GM12873 (cell line): ENCODE measurements at regions not wholly inside any gene's neighbourhood (a gene's known extent, or its start where the extent isn't known, plus 50 kb on each side); places are given as distances from the start of the nearest gene placed in this dataset.

Source experiments
- TF ChIP-seq, protein P1 (sequence below): IDR thresholded peaks from 2 replicates; pipeline ENCODE4 v1.5.1; 2012; ENCODE audit warnings: low read depth, mild to moderate bottlenecking, moderate library complexity, low read length, control low read depth; ENCODE audit not compliant: insufficient read depth; ENCODE audit errors: missing control alignments

DNA sequence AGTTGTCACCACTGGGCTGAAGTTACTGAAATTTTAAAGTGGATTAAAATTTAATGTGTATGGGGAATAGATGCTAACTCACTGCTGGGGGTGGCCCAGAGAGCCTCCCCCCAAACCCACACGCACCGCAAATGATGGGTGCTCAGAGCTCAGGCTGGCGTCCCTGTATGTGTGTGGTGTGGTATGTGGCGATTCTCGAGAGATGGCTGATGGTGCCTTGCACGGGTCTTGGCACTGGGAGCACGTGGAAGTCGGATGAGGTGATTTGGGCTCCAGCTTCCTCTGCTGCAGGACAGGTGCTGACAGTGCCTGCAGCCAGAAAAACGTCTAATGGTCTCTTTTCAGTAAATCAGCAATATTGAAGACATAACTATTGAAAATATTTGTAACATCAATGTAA is 1473.3 kb downstream of the TBC1D22A start:
- TF ChIP-seq, protein P1, sequence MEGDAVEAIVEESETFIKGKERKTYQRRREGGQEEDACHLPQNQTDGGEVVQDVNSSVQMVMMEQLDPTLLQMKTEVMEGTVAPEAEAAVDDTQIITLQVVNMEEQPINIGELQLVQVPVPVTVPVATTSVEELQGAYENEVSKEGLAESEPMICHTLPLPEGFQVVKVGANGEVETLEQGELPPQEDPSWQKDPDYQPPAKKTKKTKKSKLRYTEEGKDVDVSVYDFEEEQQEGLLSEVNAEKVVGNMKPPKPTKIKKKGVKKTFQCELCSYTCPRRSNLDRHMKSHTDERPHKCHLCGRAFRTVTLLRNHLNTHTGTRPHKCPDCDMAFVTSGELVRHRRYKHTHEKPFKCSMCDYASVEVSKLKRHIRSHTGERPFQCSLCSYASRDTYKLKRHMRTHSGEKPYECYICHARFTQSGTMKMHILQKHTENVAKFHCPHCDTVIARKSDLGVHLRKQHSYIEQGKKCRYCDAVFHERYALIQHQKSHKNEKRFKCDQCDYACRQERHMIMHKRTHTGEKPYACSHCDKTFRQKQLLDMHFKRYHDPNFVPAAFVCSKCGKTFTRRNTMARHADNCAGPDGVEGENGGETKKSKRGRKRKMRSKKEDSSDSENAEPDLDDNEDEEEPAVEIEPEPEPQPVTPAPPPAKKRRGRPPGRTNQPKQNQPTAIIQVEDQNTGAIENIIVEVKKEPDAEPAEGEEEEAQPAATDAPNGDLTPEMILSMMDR: no peak

DNA sequence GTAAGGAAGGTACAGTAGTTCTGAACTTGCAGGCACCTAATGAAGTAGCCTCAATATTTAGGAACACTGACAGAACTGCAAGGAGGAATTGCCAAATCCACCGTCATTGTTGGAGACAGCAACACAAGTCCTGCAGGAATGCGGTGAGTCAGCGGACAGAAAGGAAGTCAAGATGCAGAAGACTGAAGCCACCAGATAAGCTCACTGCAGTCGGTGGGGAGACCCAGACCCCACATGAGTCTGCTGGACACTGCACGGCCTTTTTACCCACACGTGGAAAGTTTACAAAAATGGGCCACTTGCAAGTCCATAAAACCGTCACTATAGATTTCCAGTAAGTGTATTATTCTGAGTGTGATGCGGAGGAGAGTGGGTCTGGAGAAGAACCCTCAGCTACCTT is 1471.6 kb downstream of the TBC1D22A start:
- TF ChIP-seq, protein P1: no peak

DNA sequence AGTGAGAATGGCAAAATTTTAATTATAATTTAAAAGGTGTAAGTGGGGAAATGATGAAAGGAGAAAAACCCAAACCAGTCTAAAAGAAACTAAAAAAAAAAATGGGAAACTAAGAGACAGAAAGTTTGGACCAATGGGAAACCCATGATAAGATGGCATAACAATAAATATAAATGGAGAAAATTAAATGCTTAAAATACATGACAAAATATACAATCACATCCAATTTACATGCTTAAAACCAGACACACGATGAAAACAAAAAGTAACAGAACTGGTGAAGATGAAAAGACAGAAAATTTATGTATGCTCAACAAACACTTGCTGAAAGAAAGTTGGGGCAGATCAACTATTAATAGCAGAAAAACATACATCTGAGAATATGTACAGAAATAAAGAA is 1471.1 kb downstream of the TBC1D22A start:
- TF ChIP-seq, protein P1: no peak

DNA sequence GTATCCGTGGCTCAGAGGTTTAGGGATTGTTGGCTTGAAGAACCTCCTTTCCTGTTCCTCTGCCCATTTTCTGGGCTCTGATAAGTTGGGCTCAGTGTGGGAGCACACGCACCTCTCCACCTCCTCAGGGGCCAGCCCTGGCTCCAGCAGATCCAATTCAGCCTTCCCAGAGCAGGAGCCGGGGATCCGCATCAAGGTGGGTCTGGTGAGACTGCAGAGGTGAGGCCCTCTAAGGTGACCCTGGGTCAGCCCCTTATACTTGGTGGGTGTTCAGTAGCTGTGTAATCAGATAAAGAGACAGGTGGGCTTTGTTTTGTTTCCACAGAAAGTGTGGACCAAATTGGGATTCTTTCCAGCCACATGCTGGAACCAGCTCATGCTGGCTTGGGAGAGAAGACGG is 1466.0 kb downstream of the TBC1D22A start:
- TF ChIP-seq, protein P1: no peak

DNA sequence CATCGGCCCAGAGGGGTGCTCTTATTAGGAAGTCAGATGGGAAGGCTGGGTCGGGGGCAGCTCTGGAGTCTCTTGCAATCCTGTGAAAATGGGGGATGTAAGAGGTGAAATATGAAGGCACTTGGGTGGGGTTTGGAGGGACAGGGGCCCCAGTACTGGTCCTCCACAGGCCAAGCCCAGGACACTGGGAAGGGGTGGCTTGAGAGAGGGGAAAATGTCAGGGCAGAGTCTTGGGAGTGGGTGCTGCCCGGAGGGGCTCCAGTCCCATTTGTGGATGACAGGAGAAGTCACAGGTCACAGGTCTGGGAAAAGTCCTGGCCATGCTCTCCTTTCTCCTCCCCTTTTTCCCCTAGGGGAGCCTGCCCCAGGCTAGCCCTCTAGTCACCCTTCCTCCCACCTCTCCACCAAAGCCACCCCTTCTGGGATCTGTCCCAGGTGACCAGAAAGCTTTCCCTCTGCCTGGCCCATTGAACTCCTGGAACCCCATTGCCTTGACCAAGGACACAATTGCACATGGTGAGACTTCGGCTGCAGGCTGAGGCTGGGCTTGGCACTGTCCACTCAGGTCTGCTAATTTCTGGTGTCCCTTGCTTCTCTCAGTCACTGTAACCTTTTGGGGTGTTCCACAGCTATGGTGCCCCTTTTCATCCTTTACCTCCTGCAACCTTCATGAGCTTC is 1465.0 kb downstream of the TBC1D22A start:
- TF ChIP-seq, protein P1: no peak

DNA sequence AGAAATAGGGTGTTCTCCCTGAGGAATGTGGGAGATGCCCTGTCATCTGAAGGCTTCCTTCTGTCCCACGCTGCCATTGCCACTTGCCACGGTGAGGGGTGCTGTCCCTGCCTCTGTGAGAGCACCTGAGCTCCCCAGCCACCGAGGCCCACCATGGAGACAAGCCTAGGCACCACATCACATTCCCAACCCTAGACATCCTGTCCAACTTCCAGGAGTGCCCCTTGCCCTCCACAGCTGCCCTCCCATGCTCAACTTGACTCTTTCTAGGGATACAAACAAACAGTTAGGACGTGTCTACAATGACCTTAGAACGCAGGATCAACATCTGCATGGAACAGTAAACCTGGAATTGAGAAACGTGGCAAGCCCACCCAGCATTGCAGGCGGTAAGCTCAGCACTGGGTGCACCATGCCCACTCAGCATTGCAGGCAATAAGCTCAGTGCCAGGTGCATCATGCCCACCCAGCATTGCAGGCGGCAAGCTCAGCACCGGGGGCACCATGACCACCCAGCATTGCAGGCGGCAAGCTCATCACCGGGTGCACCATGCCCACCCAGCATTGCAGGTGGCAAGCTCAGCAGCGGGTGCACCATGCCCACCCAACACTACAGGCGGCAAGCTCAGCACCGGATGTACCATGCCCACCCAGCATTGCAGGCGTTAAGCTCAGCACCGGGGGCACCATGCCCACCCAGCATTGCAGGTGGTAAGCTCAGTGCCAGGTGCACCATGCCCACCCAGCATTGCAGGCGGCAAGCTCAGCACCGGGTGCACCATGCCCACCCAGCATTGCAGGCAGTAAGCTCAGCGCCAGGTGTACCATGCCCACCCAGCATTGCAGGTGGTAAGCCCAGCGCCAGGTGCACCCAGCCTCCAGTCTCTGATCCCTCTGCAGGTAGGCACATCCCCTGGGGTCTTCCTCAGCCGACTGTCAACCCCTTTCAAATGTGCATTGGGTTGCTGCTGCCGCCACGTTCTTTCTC is 1463.9 kb downstream of the TBC1D22A start:
- TF ChIP-seq, protein P1: no peak

DNA sequence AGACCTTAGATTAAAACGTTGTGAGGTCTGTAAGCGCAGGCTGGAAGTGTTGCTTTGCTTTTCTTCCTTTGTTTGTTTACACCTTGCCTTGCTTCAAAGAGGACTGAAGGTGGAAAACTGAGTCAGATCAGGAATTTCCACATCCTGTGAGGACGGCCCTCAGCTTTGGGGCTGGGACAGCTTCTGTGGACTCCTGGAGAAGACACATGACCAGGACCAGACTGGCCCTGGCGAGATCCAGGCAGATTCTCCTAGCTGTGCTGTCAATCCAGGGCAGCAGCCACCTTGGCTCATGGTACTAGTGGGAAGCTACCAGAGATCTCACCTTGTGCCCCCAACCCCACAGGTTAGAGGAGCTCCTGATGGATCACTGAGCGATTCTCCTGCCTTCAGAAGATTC is 1461.9 kb downstream of the TBC1D22A start:
- TF ChIP-seq, protein P1: no peak
